WI38 (cell line): ENCODE measurements at regions not wholly inside any gene's neighbourhood (a gene's known extent, or its start where the extent isn't known, plus 50 kb on each side); places are given as distances from the start of the nearest gene placed in this dataset.

Experiments used
- H3K4me3 ChIP-seq: 2 replicates; pipeline ENCODE4 v1.5.1; 2011; ENCODE audit warnings: low read depth, mild to moderate bottlenecking, control low read depth, low read length
- TF ChIP-seq, protein P1 (sequence below): IDR thresholded peaks from 2 replicates; pipeline ENCODE4 v1.5.1; 2012; ENCODE audit warnings: low read depth, mild to moderate bottlenecking, control low read depth, low read length

DNA sequence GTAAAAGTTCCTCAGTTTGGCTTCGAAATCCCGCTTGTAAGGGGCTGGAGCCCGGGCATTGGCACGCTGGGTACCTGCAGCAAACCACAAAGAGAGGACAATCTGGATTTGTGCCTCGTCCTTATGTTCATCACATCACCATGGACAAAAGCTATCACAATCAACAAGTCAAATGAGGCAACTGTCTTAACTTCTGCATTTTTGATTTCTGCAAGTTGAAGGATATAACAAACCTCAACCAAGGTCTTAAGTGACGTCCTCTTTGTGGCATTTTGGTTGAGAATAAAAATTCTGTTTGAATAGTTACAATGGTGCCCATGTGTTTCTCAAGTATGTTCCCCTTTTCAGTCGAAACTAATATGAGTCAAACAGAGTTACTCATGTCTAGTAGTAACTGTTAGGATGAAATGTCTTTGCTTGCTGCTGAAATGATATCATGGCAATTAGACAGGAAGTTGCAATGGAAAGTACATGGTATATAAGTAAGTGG, 70.8 kb upstream of the STK17B start:
- H3K4me3 ChIP-seq, result no peak overlapping the region
- TF ChIP-seq, protein P1, sequence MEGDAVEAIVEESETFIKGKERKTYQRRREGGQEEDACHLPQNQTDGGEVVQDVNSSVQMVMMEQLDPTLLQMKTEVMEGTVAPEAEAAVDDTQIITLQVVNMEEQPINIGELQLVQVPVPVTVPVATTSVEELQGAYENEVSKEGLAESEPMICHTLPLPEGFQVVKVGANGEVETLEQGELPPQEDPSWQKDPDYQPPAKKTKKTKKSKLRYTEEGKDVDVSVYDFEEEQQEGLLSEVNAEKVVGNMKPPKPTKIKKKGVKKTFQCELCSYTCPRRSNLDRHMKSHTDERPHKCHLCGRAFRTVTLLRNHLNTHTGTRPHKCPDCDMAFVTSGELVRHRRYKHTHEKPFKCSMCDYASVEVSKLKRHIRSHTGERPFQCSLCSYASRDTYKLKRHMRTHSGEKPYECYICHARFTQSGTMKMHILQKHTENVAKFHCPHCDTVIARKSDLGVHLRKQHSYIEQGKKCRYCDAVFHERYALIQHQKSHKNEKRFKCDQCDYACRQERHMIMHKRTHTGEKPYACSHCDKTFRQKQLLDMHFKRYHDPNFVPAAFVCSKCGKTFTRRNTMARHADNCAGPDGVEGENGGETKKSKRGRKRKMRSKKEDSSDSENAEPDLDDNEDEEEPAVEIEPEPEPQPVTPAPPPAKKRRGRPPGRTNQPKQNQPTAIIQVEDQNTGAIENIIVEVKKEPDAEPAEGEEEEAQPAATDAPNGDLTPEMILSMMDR, result no peak

DNA sequence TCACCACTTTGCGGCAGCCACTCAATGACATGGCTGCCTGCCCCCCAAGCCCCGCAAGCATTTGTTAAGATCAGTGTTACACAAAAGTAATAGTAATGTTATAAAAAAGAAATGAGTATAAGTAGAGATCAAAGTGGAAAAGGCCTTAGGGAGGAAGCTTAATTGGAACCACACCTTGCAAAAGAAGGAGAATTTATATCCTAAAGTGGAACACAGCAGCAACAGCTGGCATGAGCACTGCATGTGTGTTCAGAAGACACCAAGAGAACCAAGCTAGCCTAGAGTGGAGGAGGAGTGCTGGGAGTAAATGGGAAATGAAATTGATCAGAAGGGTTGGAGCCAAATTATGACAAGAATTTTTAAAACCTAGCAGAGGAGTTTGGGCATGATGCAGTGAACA, 73.1 kb upstream of the STK17B start:
- TF ChIP-seq, protein P1, result no peak
- H3K4me3 ChIP-seq, result no peak overlapping the region

DNA sequence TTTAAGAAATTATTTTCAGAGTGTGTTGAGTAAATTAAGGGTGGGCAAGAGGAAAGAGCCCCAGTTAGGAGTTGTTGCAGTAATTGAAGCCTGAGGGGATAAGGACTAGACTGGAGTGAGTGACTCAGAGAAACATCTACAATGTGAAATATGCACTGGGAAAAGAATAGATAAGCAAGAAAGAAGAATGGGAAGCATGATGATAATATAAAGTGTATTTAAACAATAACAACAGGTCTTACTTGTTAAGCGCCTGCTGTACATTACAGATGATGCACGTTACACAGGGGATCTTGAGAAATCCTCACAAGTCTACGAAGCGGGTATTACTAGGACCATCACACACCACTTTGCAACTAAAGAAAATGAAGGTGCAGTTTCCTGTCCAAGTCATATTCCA, 73.6 kb upstream of the STK17B start:
- TF ChIP-seq, protein P1, result no peak
- no peak overlapping the region for H3K4me3 ChIP-seq

DNA sequence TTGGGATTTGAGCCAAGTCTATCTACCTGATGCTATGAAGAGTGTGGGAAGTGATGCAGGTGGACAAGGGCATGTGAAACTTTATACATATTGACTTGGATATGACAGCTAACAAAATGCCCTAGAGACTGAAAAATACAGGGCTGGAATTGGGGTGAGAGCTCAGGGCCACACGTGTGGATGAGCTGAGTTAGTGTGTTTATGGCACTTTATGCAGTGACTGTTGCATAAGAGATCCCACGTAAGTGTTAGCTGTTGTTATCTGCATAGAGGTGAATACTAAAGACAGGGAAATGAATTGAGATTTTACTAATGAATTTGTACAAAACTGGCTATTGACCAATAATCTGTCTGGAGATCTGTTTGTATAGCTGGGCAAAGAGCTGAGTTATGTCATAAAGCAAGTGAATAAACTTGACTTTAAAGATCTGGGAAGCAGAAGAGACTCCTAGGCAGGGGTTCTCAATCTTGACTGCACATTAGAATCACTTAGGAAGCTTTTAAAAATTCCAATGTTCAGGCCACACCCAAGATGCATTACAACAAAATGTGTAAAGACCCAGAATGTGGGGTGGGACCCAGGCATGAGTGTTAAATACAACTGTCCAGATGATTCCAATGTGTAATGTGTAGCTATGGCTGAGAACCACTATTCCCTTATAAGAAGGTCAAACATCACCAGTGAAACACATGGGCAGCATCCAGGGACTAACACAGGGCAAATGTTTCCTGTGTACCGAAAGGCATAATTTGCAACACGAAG, 74.2 kb upstream of the STK17B start:
- TF ChIP-seq, protein P1, result no peak
- H3K4me3 ChIP-seq, result no peak overlapping the region

DNA sequence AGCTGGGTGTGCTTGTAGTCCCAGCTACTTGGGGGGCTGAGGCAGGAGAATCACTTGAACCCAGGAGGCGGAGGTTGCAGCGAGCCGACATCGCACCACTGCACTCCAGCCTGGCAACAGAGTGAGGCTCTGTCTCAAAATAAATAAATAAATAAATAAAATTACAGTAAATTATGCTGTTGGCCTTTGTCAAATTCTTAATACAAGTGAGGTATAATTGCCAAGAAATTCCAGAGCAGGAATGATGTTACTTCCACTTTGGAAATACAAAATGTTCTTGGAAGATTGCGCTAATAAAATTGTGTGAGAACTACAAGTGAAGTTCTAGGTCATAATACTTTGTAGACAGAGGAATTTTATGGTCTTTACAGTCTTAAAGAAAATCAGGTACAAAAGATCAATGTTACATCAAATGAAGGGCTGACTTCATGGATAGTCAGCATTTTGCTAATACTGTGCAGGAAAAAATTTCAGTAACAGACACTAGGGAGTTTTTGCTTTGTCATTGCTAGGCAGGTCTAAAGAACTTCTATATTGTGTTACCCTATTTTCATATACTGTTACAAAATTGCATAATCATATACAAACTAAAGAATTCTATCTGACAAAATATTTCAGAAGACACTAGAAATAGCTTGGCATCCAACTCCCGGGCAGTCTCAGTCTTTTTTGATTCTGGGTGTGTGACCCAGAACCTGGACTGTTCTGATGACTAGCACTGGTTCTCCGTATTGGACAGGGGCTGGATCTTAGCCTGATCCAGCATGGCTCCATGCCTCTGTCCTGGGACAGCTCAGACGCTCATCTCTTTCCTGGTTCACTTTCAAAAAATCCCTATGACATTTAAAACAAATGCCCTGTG, 76.0 kb upstream of the STK17B start:
- H3K4me3 ChIP-seq, result no peak overlapping the region
- TF ChIP-seq, protein P1, result no peak

DNA sequence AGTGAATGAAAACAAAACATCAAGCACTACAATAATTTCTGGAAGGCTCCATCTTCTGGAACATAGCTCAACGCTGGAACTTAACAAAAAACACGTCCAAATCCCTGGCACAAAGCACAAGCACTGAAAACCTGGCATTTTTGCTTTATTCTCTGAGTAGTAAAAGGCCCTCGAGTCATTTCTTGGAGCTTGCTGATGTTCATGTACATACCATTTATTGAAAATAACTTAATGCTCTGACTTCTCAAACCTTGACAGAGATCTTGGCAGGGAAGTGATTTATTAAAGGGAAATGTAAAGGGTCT, 76.5 kb upstream of the STK17B start:
- TF ChIP-seq, protein P1, result no peak
- H3K4me3 ChIP-seq, result no peak overlapping the region
